NCI-H187 (cell line): ENCODE measurements at regions not wholly inside any gene's neighbourhood (a gene's known extent, or its start where the extent isn't known, plus 50 kb on each side); places are given as distances from the start of the nearest gene placed in this dataset.
A peak's percentile ranks its signal among the peaks of the same experiment; 100 is the strongest.
"Not testable (repeated sequence)": the region's sequence is repeated elsewhere in the genome, so short reads cannot be mapped to it uniquely, and the experiment has no call there.

ENCODE experiments used
- DNase-seq, 2 experiments: peaks; one replicate each; lab custom pipeline; 2025; lab: John Stamatoyannopoulos, UW

- no peak for DNase-seq
Observed at GRCh38 chr6:9831783-9832182, 583.1 kb downstream of the TFAP2A start.

- DNase-seq = no peak
Observed at GRCh38 chr6:9830808-9831207, 584.1 kb downstream of the TFAP2A start.

- DNase-seq = no peak
Observed at GRCh38 chr6:9825526-9825925, 589.3 kb downstream of the TFAP2A start.

- not testable (repeated sequence) for DNase-seq
Observed at GRCh38 chr6:9810727-9811126, 604.1 kb downstream of the TFAP2A start.

GRCh38 chr6:9810286-9810685 lies 604.6 kb downstream of the TFAP2A start:
- DNase-seq = peak in 1 of 2 experiments; percentile 16

GRCh38 chr6:9806195-9806594 lies 608.7 kb downstream of the TFAP2A start:
- DNase-seq = no peak

GRCh38 chr6:9801249-9801754 lies 613.6 kb downstream of the TFAP2A start:
- no peak for DNase-seq

- no peak for DNase-seq
Observed at GRCh38 chr6:9799582-9799981, 615.3 kb downstream of the TFAP2A start.

- DNase-seq = no peak
Observed at GRCh38 chr6:9796827-9797226, 618.0 kb downstream of the TFAP2A start.

- no peak for DNase-seq
Observed at GRCh38 chr6:9795880-9796279, 619.0 kb downstream of the TFAP2A start.

- DNase-seq = no peak
Observed at GRCh38 chr6:9789201-9789600, 625.7 kb downstream of the TFAP2A start.

- no peak for DNase-seq
Observed at GRCh38 chr6:9784786-9785185, 630.1 kb downstream of the TFAP2A start.

- no peak for DNase-seq
Observed at GRCh38 chr6:9783567-9783966, 631.3 kb downstream of the TFAP2A start.

- DNase-seq = no peak
Observed at GRCh38 chr6:9766240-9766915, 648.5 kb downstream of the TFAP2A start.

- DNase-seq = no peak
Observed at GRCh38 chr6:9761220-9761619, 653.7 kb downstream of the TFAP2A start.

- no peak for DNase-seq
Observed at GRCh38 chr6:9754515-9754914, 660.4 kb downstream of the TFAP2A start.

GRCh38 chr6:9745966-9746365 lies 668.9 kb downstream of the TFAP2A start:
- no peak for DNase-seq

GRCh38 chr6:9745476-9745875 lies 669.4 kb downstream of the TFAP2A start:
- no peak for DNase-seq

- no peak for DNase-seq
Observed at GRCh38 chr6:9744119-9744518, 670.8 kb downstream of the TFAP2A start.

GRCh38 chr6:9732056-9732455 lies 682.8 kb downstream of the TFAP2A start:
- DNase-seq = no peak

- not testable (repeated sequence) for DNase-seq
Observed at GRCh38 chr6:9725776-9726175, 689.1 kb downstream of the TFAP2A start.

GRCh38 chr6:9717568-9717967 lies 697.3 kb downstream of the TFAP2A start:
- DNase-seq = no peak

- no peak for DNase-seq
Observed at GRCh38 chr6:9711365-9711764, 703.5 kb downstream of the TFAP2A start.

GRCh38 chr6:9710574-9710973 lies 704.3 kb downstream of the TFAP2A start:
- DNase-seq = no peak
